ENCODE measurements at regions not wholly inside any gene's neighbourhood (a gene's known extent, or its start where the extent isn't known, plus 50 kb on each side); places are given as distances from the start of the nearest gene placed in this dataset.

DNA sequence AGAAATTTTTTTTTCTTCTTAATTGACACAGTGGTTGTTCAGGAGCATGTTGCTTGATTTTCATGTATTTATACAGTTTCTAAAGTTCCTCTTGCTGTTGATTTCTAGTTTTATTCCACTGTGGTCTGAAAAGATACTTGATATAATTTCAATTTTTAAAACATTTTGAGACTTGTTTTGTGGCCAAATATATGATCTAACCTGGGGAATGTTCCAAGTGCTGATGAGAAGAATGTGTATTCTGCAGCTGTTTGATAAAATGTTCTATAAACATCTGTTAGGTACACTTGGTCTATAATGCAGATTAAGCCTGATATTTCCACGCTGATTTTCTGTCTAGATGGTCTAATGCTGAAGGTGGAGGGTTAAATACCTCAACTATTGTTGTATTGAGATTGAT, 151.4 kb upstream of the IFNG-AS1 start:
- no peak overlapping the region for H2BK5ac ChIP-seq (ENCODE audit: low read depth, low read length, poor library complexity, severe bottlenecking)
- H3K4me3 ChIP-seq (ENCODE audit: insufficient read depth in 1 of 2, low read depth in 1 of 2, low read length in 2 of 2) = no peak overlapping the region
- DNase-seq = no peak
- H2BK12ac ChIP-seq (ENCODE audit: low read length in 2 of 2) = no peak overlapping the region
- no peak overlapping the region for H2BK120ac ChIP-seq (ENCODE audit: low read depth, low read length)
- H3K27me3 ChIP-seq (ENCODE audit: control insufficient read depth in 1 of 2, insufficient read depth in 1 of 2, low read length in 2 of 2) = no peaks in the 10 kb centered on the region
- peaks cover 4% of the 10 kb centered on the region for H3K9me3 ChIP-seq (ENCODE audit: control insufficient read depth, low read length)
- H3K4me1 ChIP-seq (ENCODE audit: control insufficient read depth, insufficient read depth, low read depth, low read length) = no peaks in the 10 kb centered on the region
- no peak overlapping the region for H3K23ac ChIP-seq (ENCODE audit: low read length in 2 of 2)
- H4K91ac ChIP-seq (ENCODE audit: low read length) = no peak overlapping the region
- H3K36me3 ChIP-seq (ENCODE audit: control insufficient read depth in 1 of 2, insufficient read depth in 2 of 2, low read depth in 1 of 2, low read length in 2 of 2) = no peaks in the 10 kb centered on the region
- 80% methylated on average over 1 of the region's 1 CpG for WGBS
- no peak overlapping the region for H2AFZ ChIP-seq (ENCODE audit: low read depth, low read length)
- no peaks in the 10 kb centered on the region for H3K79me1 ChIP-seq (replicated peaks; ENCODE audit: low read length, poor library complexity, severe bottlenecking)
- no peak overlapping the region for H3K27ac ChIP-seq (ENCODE audit: low read length, poor library complexity, severe bottlenecking)
- no peak overlapping the region for H3K9ac ChIP-seq (ENCODE audit: low read length)
- H3K14ac ChIP-seq (ENCODE audit: low read length in 2 of 2) = no peak overlapping the region
- no peak overlapping the region for H2BK15ac ChIP-seq (ENCODE audit: low read depth, poor library complexity, severe bottlenecking)
- H3K4me2 ChIP-seq (ENCODE audit: low read length, poor library complexity, severe bottlenecking) = no peak overlapping the region
- H2AK5ac ChIP-seq (ENCODE audit: low read length, severe bottlenecking) = no peak overlapping the region
- H3K4ac ChIP-seq (ENCODE audit: low read depth in 1 of 2, low read length in 2 of 2) = no peak overlapping the region
- H3K18ac ChIP-seq (ENCODE audit: low read depth in 1 of 2, low read length in 2 of 2) = no peak overlapping the region
- no peak overlapping the region for H4K8ac ChIP-seq (ENCODE audit: low read length)

DNA sequence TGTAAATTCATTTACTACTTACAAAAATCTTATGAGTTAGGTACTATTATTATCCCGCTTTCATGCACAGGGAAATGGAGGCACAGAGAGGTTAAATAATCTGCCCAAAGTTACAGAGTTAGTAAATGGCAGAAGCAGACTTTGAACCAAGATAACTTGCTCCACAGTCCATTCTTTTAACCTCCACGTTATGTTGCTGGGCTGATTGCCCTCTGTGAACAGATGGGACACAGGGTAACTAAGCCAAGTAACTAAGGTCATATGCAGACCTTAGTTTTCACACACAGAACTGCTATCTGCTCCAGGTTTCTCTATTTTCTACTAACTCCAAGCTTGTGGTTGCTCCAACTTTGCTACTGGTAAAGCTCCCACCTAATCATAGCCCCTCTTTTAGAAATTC, 147.1 kb upstream of the IFNG-AS1 start:
- H2BK120ac ChIP-seq (ENCODE audit: low read depth, low read length) = no peak overlapping the region
- H4K91ac ChIP-seq (ENCODE audit: low read length) = no peak overlapping the region
- no peak overlapping the region for H2BK12ac ChIP-seq (ENCODE audit: low read length in 2 of 2)
- WGBS = 88% methylated on average over 2 of the region's 2 CpGs
- H3K36me3 ChIP-seq (ENCODE audit: control insufficient read depth in 1 of 2, insufficient read depth in 2 of 2, low read depth in 1 of 2, low read length in 2 of 2) = no peaks in the 10 kb centered on the region
- H3K4me3 ChIP-seq (ENCODE audit: insufficient read depth in 1 of 2, low read depth in 1 of 2, low read length in 2 of 2) = no peak overlapping the region
- no peak for DNase-seq
- no peak overlapping the region for H2BK5ac ChIP-seq (ENCODE audit: low read depth, low read length, poor library complexity, severe bottlenecking)
- H3K79me1 ChIP-seq (replicated peaks; ENCODE audit: low read length, poor library complexity, severe bottlenecking) = no peaks in the 10 kb centered on the region
- no peak overlapping the region for H2AK5ac ChIP-seq (ENCODE audit: low read length, severe bottlenecking)
- H3K4ac ChIP-seq (ENCODE audit: low read depth in 1 of 2, low read length in 2 of 2) = no peak overlapping the region
- no peak overlapping the region for H3K23ac ChIP-seq (ENCODE audit: low read length in 2 of 2)
- no peaks in the 10 kb centered on the region for H3K4me1 ChIP-seq (ENCODE audit: control insufficient read depth, insufficient read depth, low read depth, low read length)
- no peak overlapping the region for H3K18ac ChIP-seq (ENCODE audit: low read depth in 1 of 2, low read length in 2 of 2)
- H3K9me3 ChIP-seq (ENCODE audit: control insufficient read depth, low read length) = peaks cover 4% of the 10 kb centered on the region
- H3K4me2 ChIP-seq (ENCODE audit: low read length, poor library complexity, severe bottlenecking) = no peak overlapping the region
- no peak overlapping the region for H3K14ac ChIP-seq (ENCODE audit: low read length in 2 of 2)
- no peak overlapping the region for H2BK15ac ChIP-seq (ENCODE audit: low read depth, poor library complexity, severe bottlenecking)
- H3K27ac ChIP-seq (ENCODE audit: low read length, poor library complexity, severe bottlenecking) = no peak overlapping the region
- H3K9ac ChIP-seq (ENCODE audit: low read length) = no peak overlapping the region
- H4K8ac ChIP-seq (ENCODE audit: low read length) = no peak overlapping the region
- H2AFZ ChIP-seq (ENCODE audit: low read depth, low read length) = no peak overlapping the region
- H3K27me3 ChIP-seq (ENCODE audit: control insufficient read depth in 1 of 2, insufficient read depth in 1 of 2, low read length in 2 of 2) = no peaks in the 10 kb centered on the region

DNA sequence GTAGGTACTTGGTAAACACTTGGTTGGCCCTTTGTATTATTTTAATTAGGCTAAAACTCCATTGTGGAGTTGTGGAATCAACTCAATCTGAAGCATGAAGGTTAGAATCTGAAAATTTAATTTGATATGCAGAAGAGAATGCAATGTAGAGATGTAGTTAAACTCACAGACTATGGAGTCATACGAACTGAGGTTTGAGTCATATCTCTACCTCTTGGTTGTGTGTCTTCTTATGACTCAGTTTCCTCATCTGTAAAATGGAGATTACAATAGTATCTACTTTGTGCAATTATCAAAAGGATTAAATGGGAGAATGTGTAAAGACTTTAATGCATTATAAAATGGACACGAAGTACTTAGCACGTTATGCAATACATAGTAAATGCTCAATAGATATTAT, 146.0 kb upstream of the IFNG-AS1 start:
- H2BK12ac ChIP-seq (ENCODE audit: low read length in 2 of 2) = no peak overlapping the region
- H3K9me3 ChIP-seq (ENCODE audit: control insufficient read depth, low read length) = peaks cover under 1% of the 10 kb centered on the region
- no peak for DNase-seq
- no peak overlapping the region for H3K14ac ChIP-seq (ENCODE audit: low read length in 2 of 2)
- H4K8ac ChIP-seq (ENCODE audit: low read length) = no peak overlapping the region
- H3K4ac ChIP-seq (ENCODE audit: low read depth in 1 of 2, low read length in 2 of 2) = no peak overlapping the region
- no peak overlapping the region for H3K23ac ChIP-seq (ENCODE audit: low read length in 2 of 2)
- H3K27me3 ChIP-seq (ENCODE audit: control insufficient read depth in 1 of 2, insufficient read depth in 1 of 2, low read length in 2 of 2) = no peaks in the 10 kb centered on the region
- H2BK5ac ChIP-seq (ENCODE audit: low read depth, low read length, poor library complexity, severe bottlenecking) = no peak overlapping the region
- H2BK120ac ChIP-seq (ENCODE audit: low read depth, low read length) = no peak overlapping the region
- no peak overlapping the region for H2BK15ac ChIP-seq (ENCODE audit: low read depth, poor library complexity, severe bottlenecking)
- H2AFZ ChIP-seq (ENCODE audit: low read depth, low read length) = no peak overlapping the region
- H3K27ac ChIP-seq (ENCODE audit: low read length, poor library complexity, severe bottlenecking) = no peak overlapping the region
- H3K36me3 ChIP-seq (ENCODE audit: control insufficient read depth in 1 of 2, insufficient read depth in 2 of 2, low read depth in 1 of 2, low read length in 2 of 2) = no peaks in the 10 kb centered on the region
- H3K9ac ChIP-seq (ENCODE audit: low read length) = no peak overlapping the region
- H3K79me1 ChIP-seq (replicated peaks; ENCODE audit: low read length, poor library complexity, severe bottlenecking) = no peaks in the 10 kb centered on the region
- no peak overlapping the region for H4K91ac ChIP-seq (ENCODE audit: low read length)
- no peaks in the 10 kb centered on the region for H3K4me1 ChIP-seq (ENCODE audit: control insufficient read depth, insufficient read depth, low read depth, low read length)
- 88% methylated on average over 1 of the region's 3 CpGs for WGBS
- H3K4me2 ChIP-seq (ENCODE audit: low read length, poor library complexity, severe bottlenecking) = no peak overlapping the region
- no peak overlapping the region for H3K4me3 ChIP-seq (ENCODE audit: insufficient read depth in 1 of 2, low read depth in 1 of 2, low read length in 2 of 2)
- H3K18ac ChIP-seq (ENCODE audit: low read depth in 1 of 2, low read length in 2 of 2) = no peak overlapping the region
- H2AK5ac ChIP-seq (ENCODE audit: low read length, severe bottlenecking) = no peak overlapping the region

DNA sequence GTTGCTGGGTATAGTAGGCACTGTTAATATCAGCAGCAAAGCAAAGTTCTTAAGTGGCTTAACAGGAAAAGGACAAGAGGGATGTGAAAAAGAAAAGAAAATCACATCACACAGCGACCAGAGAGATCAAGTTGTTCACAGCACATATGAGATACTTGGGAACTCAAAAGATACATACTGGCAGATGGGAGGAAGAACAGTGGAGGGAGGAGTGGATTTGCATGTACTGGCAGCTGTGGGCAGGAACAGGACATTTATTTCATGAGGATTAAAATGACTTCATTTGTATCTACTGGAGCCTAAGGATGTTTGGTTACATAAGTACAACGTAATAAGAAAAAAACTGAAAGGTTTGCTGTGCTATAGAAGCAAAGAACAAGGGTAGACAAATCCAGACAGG, 136.5 kb upstream of the IFNG-AS1 start:
- Histone ChIP-seq H3K27ac (ENCODE audit: low read length, poor library complexity, severe bottlenecking) (no peak overlapping the region), H3K36me3 (ENCODE audit: control insufficient read depth in 1 of 2, insufficient read depth in 2 of 2, low read depth in 1 of 2, low read length in 2 of 2) (no peaks in the 10 kb centered on the region), H2AFZ (ENCODE audit: low read depth, low read length) (peak overlapping the region; percentile 14), H3K4me2 (ENCODE audit: low read length, poor library complexity, severe bottlenecking) (no peak overlapping the region), H3K14ac (ENCODE audit: low read length in 2 of 2) (no peak overlapping the region), H2BK5ac (ENCODE audit: low read depth, low read length, poor library complexity, severe bottlenecking) (no peak overlapping the region), H3K9me3 (ENCODE audit: control insufficient read depth, low read length) (no peaks in the 10 kb centered on the region), H3K4ac (ENCODE audit: low read depth in 1 of 2, low read length in 2 of 2) (no peak overlapping the region), H3K4me1 (ENCODE audit: control insufficient read depth, insufficient read depth, low read depth, low read length) (no peaks in the 10 kb centered on the region), H2BK120ac (ENCODE audit: low read depth, low read length) (no peak overlapping the region), H3K27me3 (ENCODE audit: control insufficient read depth in 1 of 2, insufficient read depth in 1 of 2, low read length in 2 of 2) (no peaks in the 10 kb centered on the region), H2BK15ac (ENCODE audit: low read depth, poor library complexity, severe bottlenecking) (no peak overlapping the region), H3K18ac (ENCODE audit: low read depth in 1 of 2, low read length in 2 of 2) (no peak overlapping the region), H4K8ac (ENCODE audit: low read length) (no peak overlapping the region), H3K79me1 (replicated peaks; ENCODE audit: low read length, poor library complexity, severe bottlenecking) (no peaks in the 10 kb centered on the region), H2BK12ac (ENCODE audit: low read length in 2 of 2) (no peak overlapping the region), H3K4me3 (ENCODE audit: insufficient read depth in 1 of 2, low read depth in 1 of 2, low read length in 2 of 2) (peak overlapping the region in 1 of 2 experiments; percentile 25), H2AK5ac (ENCODE audit: low read length, severe bottlenecking) (no peak overlapping the region), H4K91ac (ENCODE audit: low read length) (no peak overlapping the region), H3K23ac (ENCODE audit: low read length in 2 of 2) (no peak overlapping the region), H3K9ac (ENCODE audit: low read length) (no peak overlapping the region)
- no peak for DNase-seq
- 92% methylated on average over 2 of the region's 2 CpGs for whole genome bisulfite sequencing

Measured in mesenchymal stem cell (in vitro differentiated cells and primary cell).